Upper lobe of right lung (tissue), 1 donor: ENCODE measurements at regions not wholly inside any gene's neighbourhood (a gene's known extent, or its start where the extent isn't known, plus 50 kb on each side); places are given as distances from the start of the nearest gene placed in this dataset.

ENCODE experiments used
- ATAC-seq: fragments of 200-7000 bp; cut with Tn5 transposase; one replicate; pipeline ENCODE4 v1.9.1; 2020; ENCODE audit warnings: mild to moderate bottlenecking, moderate library complexity
- DNase-seq: peaks from one replicate; pipeline ENCODE4 v3.0.0-alpha.2; 2020
- H3K27ac ChIP-seq: fragments of 200-600 bp; one replicate; pipeline ENCODE4 v1.8.0; 2022
- H3K27me3 ChIP-seq: fragments of 200-600 bp; one replicate; pipeline ENCODE4 v1.8.0; 2022; ENCODE audit warnings: mild to moderate bottlenecking
- H3K36me3 ChIP-seq: fragments of 200-600 bp; one replicate; pipeline ENCODE4 v1.8.0; 2022
- H3K4me1 ChIP-seq: fragments of 200-600 bp; one replicate; pipeline ENCODE4 v1.8.0; 2022
- H3K4me3 ChIP-seq: fragments of 200-600 bp; one replicate; pipeline ENCODE4 v1.8.0; 2022; ENCODE audit warnings: mild to moderate bottlenecking
- H3K9me3 ChIP-seq: fragments of 200-600 bp; one replicate; pipeline ENCODE4 v1.8.0; 2022
- CTCF ChIP-seq: fragments of 200-600 bp; IDR thresholded peaks from one replicate; pipeline ENCODE4 v1.8.0; 2022; ENCODE audit warnings: antibody characterized with exemption
- intact Hi-C: fragments of 100-400 bp; cut with DNase I; formaldehyde crosslinking; loops from one replicate; pipeline ENCODE4 v1.11.0; 2022
- donor health status: DM: no; HTN: yes; CAD: no; lungs with severe emphysema.

- no peak overlapping the region for H3K4me3 ChIP-seq
- no peaks in the 10 kb centered on the region for H3K4me1 ChIP-seq
- intact Hi-C loops, result no loop called here
- no peak overlapping the region for H3K27ac ChIP-seq
- no peaks in the 10 kb centered on the region for H3K27me3 ChIP-seq
- TF ChIP-seq CTCF, result no peak
- H3K36me3 ChIP-seq, result no peaks in the 10 kb centered on the region
- no peak for ATAC-seq
- no peaks in the 10 kb centered on the region for H3K9me3 ChIP-seq
- DNase-seq, result no peak
Observed at GRCh38 chr22:47296405-47297260, 534.2 kb downstream of the TBC1D22A start.

GRCh38 chr22:47295982-47296381 lies 533.5 kb downstream of the TBC1D22A start:
- Histone ChIP-seq H3K4me3 (no peak overlapping the region), H3K9me3 (no peaks in the 10 kb centered on the region), H3K27ac (no peak overlapping the region), H3K27me3 (no peaks in the 10 kb centered on the region), H3K36me3 (no peaks in the 10 kb centered on the region), H3K4me1 (no peaks in the 10 kb centered on the region)
- TF ChIP-seq CTCF, result no peak
- DNase-seq (no peak), ATAC-seq (no peak)
- intact Hi-C loops, result no loop called here

- no peak for ATAC-seq
- Histone ChIP-seq H3K27ac (no peak overlapping the region), H3K4me1 (no peaks in the 10 kb centered on the region), H3K9me3 (no peaks in the 10 kb centered on the region), H3K27me3 (no peaks in the 10 kb centered on the region), H3K36me3 (no peaks in the 10 kb centered on the region), H3K4me3 (no peak overlapping the region)
- intact Hi-C loops, result no loop called here
- no peak for TF ChIP-seq CTCF
- DNase-seq, result no peak
Observed at GRCh38 chr22:47295226-47295901, 532.9 kb downstream of the TBC1D22A start.

GRCh38 chr22:47294576-47294975 lies 532.1 kb downstream of the TBC1D22A start:
- Histone ChIP-seq H3K27ac (no peak overlapping the region), H3K27me3 (peaks cover 4% of the 10 kb centered on the region), H3K4me3 (no peak overlapping the region), H3K4me1 (no peaks in the 10 kb centered on the region), H3K36me3 (no peaks in the 10 kb centered on the region), H3K9me3 (no peaks in the 10 kb centered on the region)
- TF ChIP-seq CTCF, result no peak
- intact Hi-C loops, result no loop called here
- DNase-seq (no peak), ATAC-seq (no peak)

- H3K9me3 ChIP-seq, result no peaks in the 10 kb centered on the region
- H3K4me1 ChIP-seq, result no peaks in the 10 kb centered on the region
- intact Hi-C loops, result no loop called here
- H3K27ac ChIP-seq, result no peak overlapping the region
- no peak overlapping the region for H3K4me3 ChIP-seq
- ATAC-seq (no peak), DNase-seq (no peak)
- no peak for TF ChIP-seq CTCF
- H3K36me3 ChIP-seq, result no peaks in the 10 kb centered on the region
- peaks cover 8% of the 10 kb centered on the region for H3K27me3 ChIP-seq
Observed at GRCh38 chr22:47294222-47294532, 531.7 kb downstream of the TBC1D22A start.
